ENCODE measurements at regions not wholly inside any gene's neighbourhood (a gene's known extent, or its start where the extent isn't known, plus 50 kb on each side); places are given as distances from the start of the nearest gene placed in this dataset.

- TF ChIP-seq SP1 (CRISPR knock-in tag; IDR thresholded peaks at IDR 0.05) (no peak), CTCF (IDR thresholded peaks at IDR 0.05 in 2 of 3, conservative IDR thresholded peaks at IDR 0.05 in 1 of 3; ENCODE audit: insufficient read depth in 2 of 3, low read depth in 1 of 3, low read length in 3 of 3) (no peak), POLR2AphosphoS5 (IDR thresholded peaks at IDR 0.05; ENCODE audit: control insufficient read depth, insufficient read depth, low read depth, low read length) (no peak), MCM2 (IDR thresholded peaks at IDR 0.05; ENCODE audit: low read depth) (no peak), GMEB1 (CRISPR knock-in tag; IDR thresholded peaks at IDR 0.05) (no peak), SIN3A (IDR thresholded peaks at IDR 0.05; ENCODE audit: borderline replicate concordance in 2 of 2, control insufficient read depth in 1 of 2, low read depth in 2 of 2, low read length in 2 of 2) (no peak)
These were observed 603.4 kb upstream of the GBE1 start for GRCh38 chr3:82364827-82365226.
